ENCODE measurements at regions not wholly inside any gene's neighbourhood (a gene's known extent, or its start where the extent isn't known, plus 50 kb on each side); places are given as distances from the start of the nearest gene placed in this dataset.

DNA sequence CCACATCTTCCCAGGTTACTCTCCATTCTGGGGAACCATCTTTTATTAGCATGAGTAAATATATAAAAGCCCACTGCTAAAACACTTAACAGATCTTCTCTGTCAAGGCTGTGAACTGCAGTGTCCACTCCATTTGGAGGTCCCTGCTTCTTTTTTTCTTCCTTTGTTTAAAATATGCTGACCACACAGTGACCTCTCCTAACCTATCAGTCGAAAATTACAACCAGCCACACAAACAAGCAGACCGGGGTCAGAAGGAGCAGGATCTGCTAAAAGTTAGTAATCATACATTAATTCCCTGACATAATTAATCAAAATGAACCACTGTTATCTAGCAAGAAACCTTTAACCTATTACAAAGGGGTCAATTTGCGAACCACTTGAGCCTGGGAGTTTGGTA lies 427.9 kb upstream of the NR2F2 start:
- Histone ChIP-seq H3K9me3 (ENCODE audit: control insufficient read depth, insufficient read depth, low read length) (no peaks in the 10 kb centered on the region), H3K36me3 (ENCODE audit: control insufficient read depth, low read length) (no peaks in the 10 kb centered on the region)

DNA sequence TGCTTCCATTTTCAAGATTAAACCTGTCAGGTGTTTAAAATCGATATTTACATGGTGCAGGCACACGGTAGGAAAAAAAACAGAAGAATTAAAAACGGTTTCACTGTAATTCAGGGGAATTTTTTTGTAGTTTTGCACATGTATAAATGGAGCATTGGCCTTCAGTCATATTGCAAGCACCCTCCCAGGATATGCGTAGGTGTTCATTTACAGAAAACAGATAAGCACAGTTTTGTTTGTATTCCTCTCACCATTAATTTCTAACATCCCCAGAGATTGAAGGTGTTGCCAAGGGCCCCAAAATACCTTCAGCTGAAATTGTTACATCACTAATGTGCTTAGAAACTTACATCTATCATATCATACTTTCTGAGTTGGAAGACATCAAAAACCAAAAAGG lies 427.1 kb upstream of the NR2F2 start:
- no peaks in the 10 kb centered on the region for H3K36me3 ChIP-seq (ENCODE audit: control insufficient read depth, low read length)
- no peaks in the 10 kb centered on the region for H3K9me2 ChIP-seq (replicated peaks; ENCODE audit: control insufficient read depth, low read length)
- no peak overlapping the region for H3K27ac ChIP-seq (ENCODE audit: low read depth, low read length)
- H3K4me1 ChIP-seq (ENCODE audit: control insufficient read depth, low read length), result no peaks in the 10 kb centered on the region
- no peaks in the 10 kb centered on the region for H3K79me2 ChIP-seq (ENCODE audit: control insufficient read depth, low read length)
- H3K4me2 ChIP-seq (ENCODE audit: low read length), result no peak overlapping the region
- no peak overlapping the region for H3K4me3 ChIP-seq (ENCODE audit: low read length)
- H3F3A ChIP-seq (ENCODE audit: control insufficient read depth, insufficient read depth), result no peaks in the 10 kb centered on the region
- no peak for TF ChIP-seq EZH2phosphoT487 (IDR thresholded peaks at IDR 0.05; ENCODE audit: borderline replicate concordance, low read length)
- TF ChIP-seq, protein P1, sequence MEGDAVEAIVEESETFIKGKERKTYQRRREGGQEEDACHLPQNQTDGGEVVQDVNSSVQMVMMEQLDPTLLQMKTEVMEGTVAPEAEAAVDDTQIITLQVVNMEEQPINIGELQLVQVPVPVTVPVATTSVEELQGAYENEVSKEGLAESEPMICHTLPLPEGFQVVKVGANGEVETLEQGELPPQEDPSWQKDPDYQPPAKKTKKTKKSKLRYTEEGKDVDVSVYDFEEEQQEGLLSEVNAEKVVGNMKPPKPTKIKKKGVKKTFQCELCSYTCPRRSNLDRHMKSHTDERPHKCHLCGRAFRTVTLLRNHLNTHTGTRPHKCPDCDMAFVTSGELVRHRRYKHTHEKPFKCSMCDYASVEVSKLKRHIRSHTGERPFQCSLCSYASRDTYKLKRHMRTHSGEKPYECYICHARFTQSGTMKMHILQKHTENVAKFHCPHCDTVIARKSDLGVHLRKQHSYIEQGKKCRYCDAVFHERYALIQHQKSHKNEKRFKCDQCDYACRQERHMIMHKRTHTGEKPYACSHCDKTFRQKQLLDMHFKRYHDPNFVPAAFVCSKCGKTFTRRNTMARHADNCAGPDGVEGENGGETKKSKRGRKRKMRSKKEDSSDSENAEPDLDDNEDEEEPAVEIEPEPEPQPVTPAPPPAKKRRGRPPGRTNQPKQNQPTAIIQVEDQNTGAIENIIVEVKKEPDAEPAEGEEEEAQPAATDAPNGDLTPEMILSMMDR (IDR thresholded peaks at IDR 0.05; ENCODE audit: low read depth, low read length, poor library complexity, severe bottlenecking), result no peak
- H4K20me1 ChIP-seq (ENCODE audit: control insufficient read depth, insufficient read depth, low read depth, low read length), result no peaks in the 10 kb centered on the region
- H3K9me3 ChIP-seq (ENCODE audit: control insufficient read depth, insufficient read depth, low read length), result no peaks in the 10 kb centered on the region
- H3K27me3 ChIP-seq (ENCODE audit: control insufficient read depth, low read length), result no peaks in the 10 kb centered on the region

More for the DNA sequence above, 427.9 kb upstream of the NR2F2 start:
- Histone ChIP-seq H3F3A (ENCODE audit: control insufficient read depth, insufficient read depth) (no peaks in the 10 kb centered on the region), H3K4me1 (ENCODE audit: control insufficient read depth, low read length) (no peaks in the 10 kb centered on the region), H4K20me1 (ENCODE audit: control insufficient read depth, insufficient read depth, low read depth, low read length) (no peaks in the 10 kb centered on the region), H3K27me3 (ENCODE audit: control insufficient read depth, low read length) (no peaks in the 10 kb centered on the region), H3K27ac (ENCODE audit: low read depth, low read length) (no peak overlapping the region), H3K9me2 (replicated peaks; ENCODE audit: control insufficient read depth, low read length) (no peaks in the 10 kb centered on the region), H3K79me2 (ENCODE audit: control insufficient read depth, low read length) (no peaks in the 10 kb centered on the region), H3K4me3 (ENCODE audit: low read length) (no peak overlapping the region), H3K4me2 (ENCODE audit: low read length) (no peak overlapping the region)
- no peak for TF ChIP-seq EZH2phosphoT487 (IDR thresholded peaks at IDR 0.05; ENCODE audit: borderline replicate concordance, low read length)
- TF ChIP-seq, protein P1 (IDR thresholded peaks at IDR 0.05; ENCODE audit: low read depth, low read length, poor library complexity, severe bottlenecking), result no peak

DNA sequence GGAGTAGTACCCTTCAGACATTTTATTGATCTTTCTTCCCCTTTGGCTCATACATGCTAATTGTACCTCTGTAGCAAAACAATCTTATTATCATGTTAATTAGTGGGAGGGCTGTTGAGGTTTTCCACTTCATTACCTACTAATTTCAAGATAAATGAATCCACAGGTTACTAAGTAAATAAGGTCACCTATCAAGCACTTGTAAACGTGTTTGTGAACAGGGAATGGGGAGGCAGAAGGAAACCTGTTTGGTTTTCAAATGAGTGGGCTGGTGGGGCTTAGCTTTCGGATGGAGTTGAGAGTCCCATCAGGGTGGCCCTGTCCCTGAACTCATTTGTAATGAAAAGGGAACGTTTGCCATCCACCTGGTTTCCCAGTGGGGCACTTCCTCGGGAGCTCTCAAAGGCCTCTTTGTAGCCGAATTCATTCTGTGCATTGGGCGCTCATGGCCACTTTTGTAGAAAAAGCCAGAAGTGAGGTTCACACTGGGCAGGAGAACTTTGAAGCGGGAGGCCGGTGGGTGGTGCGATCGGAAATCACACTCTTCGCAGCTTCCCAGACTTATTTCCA lies 419.8 kb upstream of the NR2F2 start:
- Histone ChIP-seq H3K36me3 (ENCODE audit: control insufficient read depth, low read length) (no peaks in the 10 kb centered on the region), H3K4me3 (ENCODE audit: low read length) (no peak overlapping the region), H3K4me1 (ENCODE audit: control insufficient read depth, low read length) (no peaks in the 10 kb centered on the region), H3K27ac (ENCODE audit: low read depth, low read length) (no peak overlapping the region), H3K27me3 (ENCODE audit: control insufficient read depth, low read length) (no peaks in the 10 kb centered on the region), H3K9me3 (ENCODE audit: control insufficient read depth, insufficient read depth, low read length) (no peaks in the 10 kb centered on the region), H3K4me2 (ENCODE audit: low read length) (no peak overlapping the region), H4K20me1 (ENCODE audit: control insufficient read depth, insufficient read depth, low read depth, low read length) (no peaks in the 10 kb centered on the region), H3K79me2 (ENCODE audit: control insufficient read depth, low read length) (no peaks in the 10 kb centered on the region), H3F3A (ENCODE audit: control insufficient read depth, insufficient read depth) (no peaks in the 10 kb centered on the region), H3K9me2 (replicated peaks; ENCODE audit: control insufficient read depth, low read length) (no peaks in the 10 kb centered on the region; the same call in 1 of the 2 replicates)
- TF ChIP-seq EZH2phosphoT487 (IDR thresholded peaks at IDR 0.05; ENCODE audit: borderline replicate concordance, low read length), result no peak
- TF ChIP-seq, protein P1 (IDR thresholded peaks at IDR 0.05; ENCODE audit: low read depth, low read length, poor library complexity, severe bottlenecking), result no peak

Data from DOHH2 (cell line).